NT2/D1 (cell line): ENCODE measurements at regions not wholly inside any gene's neighbourhood (a gene's known extent, or its start where the extent isn't known, plus 50 kb on each side); places are given as distances from the start of the nearest gene placed in this dataset.

Experiments used
- SUZ12 ChIP-seq: IDR thresholded peaks from 2 replicates; pipeline ENCODE4 v1.6.1; 2011; ENCODE audit not compliant: insufficient read length, insufficient read depth; ENCODE audit errors: extremely low read depth
- YY1 ChIP-seq: IDR thresholded peaks from 2 replicates; pipeline ENCODE4 v1.6.1; 2011; ENCODE audit not compliant: insufficient read length, insufficient read depth

DNA sequence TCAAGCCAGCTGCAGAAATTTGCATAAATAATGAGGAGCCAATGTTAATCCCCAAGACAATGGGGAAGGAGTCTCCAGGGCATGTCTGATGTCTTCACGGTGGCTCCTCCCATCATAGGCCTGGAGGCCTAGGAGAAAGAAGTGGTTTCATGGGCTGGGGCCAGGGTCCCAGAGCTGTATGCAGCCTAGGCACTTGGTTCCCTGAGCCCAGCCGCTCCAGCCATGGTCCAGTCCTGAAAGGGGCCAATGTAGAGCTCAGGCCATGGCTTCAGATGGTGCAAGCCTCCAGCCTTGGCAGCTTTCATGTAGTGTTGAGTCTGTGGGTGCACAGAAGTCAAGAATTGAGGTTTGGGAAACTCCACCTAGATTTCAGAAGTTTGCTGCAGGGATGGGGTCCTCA is 628.2 kb upstream of the GRIA3 start:
- no peak for TF ChIP-seq SUZ12
- TF ChIP-seq YY1: no peak
